ENCODE measurements at regions not wholly inside any gene's neighbourhood (a gene's known extent, or its start where the extent isn't known, plus 50 kb on each side); places are given as distances from the start of the nearest gene placed in this dataset.

DNA sequence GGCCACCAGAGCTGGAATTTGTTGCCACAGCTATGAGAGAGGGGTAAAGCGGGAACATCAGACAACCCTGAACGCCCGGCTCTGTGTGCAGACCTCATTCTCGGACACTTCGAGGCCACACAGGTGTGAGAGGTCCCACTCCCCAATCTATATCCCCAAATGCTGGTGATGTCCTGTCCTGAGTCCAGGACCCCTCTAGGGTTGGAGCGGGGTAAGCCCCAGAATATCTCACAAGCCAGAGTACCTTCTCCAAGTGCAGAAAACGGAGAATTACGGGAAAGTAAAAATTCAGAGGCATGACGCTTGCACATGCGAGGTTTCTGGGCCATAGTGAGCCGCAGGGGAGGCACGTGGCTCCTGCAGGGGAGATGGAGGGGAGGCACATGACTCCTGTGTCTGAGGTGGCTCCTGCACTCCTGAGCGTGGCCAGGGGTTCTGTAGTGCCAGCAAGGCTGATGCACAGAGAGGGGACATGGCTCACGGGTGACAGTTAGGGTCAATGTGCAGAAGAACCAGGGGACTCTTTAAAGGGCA, 248.0 kb downstream of the RBFOX3 start:
- no peak overlapping the region for H3K4me2 ChIP-seq (ENCODE audit: insufficient read depth, insufficient read length, low read length)
- no peaks in the 10 kb centered on the region for H3K27me3 ChIP-seq (ENCODE audit: insufficient read depth, low read length)
- no peak overlapping the region for H3K18ac ChIP-seq (ENCODE audit: insufficient read length, low read depth, low read length)
- no peak overlapping the region for H3T11ph ChIP-seq (ENCODE audit: low read length)
- no peak overlapping the region for H2BK5ac ChIP-seq (ENCODE audit: insufficient read length, low read length)
- no peak overlapping the region for H3K4ac ChIP-seq (ENCODE audit: low read depth, low read length)
- no peak overlapping the region for H2BK20ac ChIP-seq (ENCODE audit: low read depth, low read length, poor library complexity, severe bottlenecking)
- no peak overlapping the region for H3K9ac ChIP-seq (ENCODE audit: extremely low read depth, insufficient read length, low read length)
- H3K9me3 Mint-ChIP-seq = 0 out of 5 replicates have a peak, but pooled peaks cover 0 to 3% of the 10 kb centered on the region in 2 experiments
- H4K20me1 ChIP-seq (ENCODE audit: control insufficient read depth, insufficient read depth, insufficient read length) = no peaks in the 10 kb centered on the region
- TF ChIP-seq, protein P1, sequence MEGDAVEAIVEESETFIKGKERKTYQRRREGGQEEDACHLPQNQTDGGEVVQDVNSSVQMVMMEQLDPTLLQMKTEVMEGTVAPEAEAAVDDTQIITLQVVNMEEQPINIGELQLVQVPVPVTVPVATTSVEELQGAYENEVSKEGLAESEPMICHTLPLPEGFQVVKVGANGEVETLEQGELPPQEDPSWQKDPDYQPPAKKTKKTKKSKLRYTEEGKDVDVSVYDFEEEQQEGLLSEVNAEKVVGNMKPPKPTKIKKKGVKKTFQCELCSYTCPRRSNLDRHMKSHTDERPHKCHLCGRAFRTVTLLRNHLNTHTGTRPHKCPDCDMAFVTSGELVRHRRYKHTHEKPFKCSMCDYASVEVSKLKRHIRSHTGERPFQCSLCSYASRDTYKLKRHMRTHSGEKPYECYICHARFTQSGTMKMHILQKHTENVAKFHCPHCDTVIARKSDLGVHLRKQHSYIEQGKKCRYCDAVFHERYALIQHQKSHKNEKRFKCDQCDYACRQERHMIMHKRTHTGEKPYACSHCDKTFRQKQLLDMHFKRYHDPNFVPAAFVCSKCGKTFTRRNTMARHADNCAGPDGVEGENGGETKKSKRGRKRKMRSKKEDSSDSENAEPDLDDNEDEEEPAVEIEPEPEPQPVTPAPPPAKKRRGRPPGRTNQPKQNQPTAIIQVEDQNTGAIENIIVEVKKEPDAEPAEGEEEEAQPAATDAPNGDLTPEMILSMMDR (conservative IDR thresholded peaks at IDR 0.05) = no peak
- no peak overlapping the region for H3K4me3 Mint-ChIP-seq
- no peak for DNase-seq
- no peak overlapping the region for H3K27ac Mint-ChIP-seq
- H4K5ac ChIP-seq (ENCODE audit: insufficient read length, low read depth, low read length) = no peak overlapping the region
- no peak overlapping the region for H4K91ac ChIP-seq (ENCODE audit: insufficient read length, low read depth, low read length)
- no peaks in the 10 kb centered on the region for H3K9me3 ChIP-seq (ENCODE audit: control insufficient read depth, low read depth, low read length)
- no peak overlapping the region for H2AFZ ChIP-seq (ENCODE audit: low read length)
- peaks cover 34% of the 10 kb centered on the region for H3K27me3 Mint-ChIP-seq (ENCODE audit: low read depth)
- H3K79me2 ChIP-seq (ENCODE audit: insufficient read depth, low read length) = no peaks in the 10 kb centered on the region
- no peak overlapping the region for H2AK5ac ChIP-seq (ENCODE audit: insufficient read length, low read length)
- H2BK12ac ChIP-seq (ENCODE audit: insufficient read length, low read depth, low read length) = no peak overlapping the region
- H3K4me1 ChIP-seq (ENCODE audit: insufficient read depth, low read length) = no peaks in the 10 kb centered on the region
- no peak overlapping the region for H3K27ac ChIP-seq (ENCODE audit: insufficient read length, low read depth, low read length)
- H3K4me1 Mint-ChIP-seq = peaks cover 2 to 6% of the 10 kb centered on the region in 2 experiments; a peak in 3 of 4 replicates
- no peak overlapping the region for H4K8ac ChIP-seq (replicated peaks; ENCODE audit: insufficient read length, low read depth, low read length)
- H3K56ac ChIP-seq (ENCODE audit: insufficient read length, low read depth, low read length) = no peak overlapping the region
- no peak overlapping the region for H2BK120ac ChIP-seq (ENCODE audit: low read depth, low read length, poor library complexity, severe bottlenecking)
- no peaks in the 10 kb centered on the region for H3K23me2 ChIP-seq (ENCODE audit: insufficient read length, low read depth, low read length, poor library complexity, severe bottlenecking)
- H3K79me1 ChIP-seq (ENCODE audit: insufficient read depth, low read depth, low read length, poor library complexity, severe bottlenecking) = no peaks in the 10 kb centered on the region
- no peak overlapping the region; the same call in 1 of the 2 replicates for H3K14ac ChIP-seq (ENCODE audit: insufficient read depth, low read length)
- H3K23ac ChIP-seq (ENCODE audit: insufficient read length, low read depth, low read length) = no peak overlapping the region
- H2BK15ac ChIP-seq (ENCODE audit: low read depth, low read length) = no peak overlapping the region
- no peaks in the 10 kb centered on the region; a peak in 1 of 7 replicates for H3K36me3 Mint-ChIP-seq (ENCODE audit: insufficient read depth in 1 of 3, low read depth in 3 of 3)
- WGBS (ENCODE audit: extremely low coverage, insufficient read length, low lambda C conversion rate) = no CpG with 5 or more reads among the region's 14 CpGs

All from H9 (cell line).